GM23338 (cell line): ENCODE measurements at regions not wholly inside any gene's neighbourhood (a gene's known extent, or its start where the extent isn't known, plus 50 kb on each side); places are given as distances from the start of the nearest gene placed in this dataset.

Experiments used
- ATAC-seq: fragments of 200-7000 bp; cut with Tn5 transposase; 3 replicates; pipeline ENCODE4 v1.9.1; 2020
- DNase-seq: peaks from one replicate; pipeline ENCODE4 v3.0.0-alpha.2; 2015; ENCODE audit warnings: low spot score
- H2AFZ ChIP-seq: fragments of 200-600 bp; sonication (generic); 2 replicates; pipeline ENCODE4 v1.8.0; 2016; ENCODE audit warnings: antibody characterized with exemption, mild to moderate bottlenecking, moderate library complexity
- H3F3A ChIP-seq: fragments of 200-600 bp; sonication (generic); replicated peaks from 2 replicates; pipeline ENCODE4 v1.8.0; 2017; ENCODE audit warnings: antibody characterized with exemption, mixed run types, low read depth
- H3K27ac ChIP-seq: fragments of 200-600 bp; sonication (generic); 2 replicates; pipeline ENCODE4 v1.6.1; 2016; ENCODE audit warnings: low read depth
- H3K27me3 ChIP-seq: fragments of 200-600 bp; sonication (generic); 2 replicates; pipeline ENCODE4 v1.8.0; 2016; ENCODE audit warnings: mild to moderate bottlenecking, mixed run types, moderate library complexity; ENCODE audit not compliant: insufficient read depth
- H3K36me3 ChIP-seq: fragments of 200-600 bp; sonication (generic); 2 replicates; pipeline ENCODE4 v1.8.0; 2016; ENCODE audit warnings: mild to moderate bottlenecking; ENCODE audit not compliant: insufficient read depth
- H3K4me1 ChIP-seq: fragments of 200-600 bp; sonication (generic); 2 replicates; pipeline ENCODE4 v1.8.0; 2016; ENCODE audit warnings: mild to moderate bottlenecking, moderate library complexity; ENCODE audit not compliant: insufficient read depth
- H3K4me2 ChIP-seq: fragments of 200-600 bp; sonication (generic); 2 replicates; pipeline ENCODE4 v1.7.1; 2017; ENCODE audit warnings: mixed run types
- H3K4me3 ChIP-seq: fragments of 200-600 bp; sonication (generic); 2 replicates; pipeline ENCODE4 v1.6.1; 2016; ENCODE audit warnings: mixed run types
- H3K79me2 ChIP-seq: fragments of 200-600 bp; sonication (generic); replicated peaks from 2 replicates; pipeline ENCODE4 v1.8.0; 2017; ENCODE audit warnings: mild to moderate bottlenecking; ENCODE audit not compliant: insufficient read depth
- H3K9me2 ChIP-seq: fragments of 200-600 bp; sonication (generic); 2 replicates; pipeline ENCODE4 v1.8.0; 2017; ENCODE audit not compliant: insufficient read depth
- H4K20me1 ChIP-seq: fragments of 200-600 bp; sonication (generic); replicated peaks from 2 replicates; pipeline ENCODE4 v1.8.0; 2017; ENCODE audit warnings: mild to moderate bottlenecking; ENCODE audit not compliant: insufficient read depth
- H3K27ac Mint-ChIP-seq: 2 replicates; pipeline ENCODE4 v1.8.0; 2020; ENCODE audit warnings: inconsistent platforms, mild to moderate bottlenecking, moderate library complexity, mixed read lengths
- H3K27me3 Mint-ChIP-seq: 3 replicates; pipeline ENCODE4 v1.8.0; 2022; ENCODE audit warnings: low read depth, mild to moderate bottlenecking, moderate library complexity, mixed read lengths, inconsistent platforms; ENCODE audit not compliant: insufficient read depth, poor library complexity
- H3K36me3 Mint-ChIP-seq: 3 replicates; pipeline ENCODE4 v1.8.0; 2021; ENCODE audit warnings: low read depth, mild to moderate bottlenecking, inconsistent platforms, moderate library complexity, mixed read lengths
- H3K4me1 Mint-ChIP-seq: 3 replicates; pipeline ENCODE4 v1.8.0; 2020; ENCODE audit warnings: mild to moderate bottlenecking, inconsistent platforms, mixed read lengths
- H3K4me3 Mint-ChIP-seq: 3 replicates; pipeline ENCODE4 v1.8.0; 2021; ENCODE audit warnings: moderate library complexity, mild to moderate bottlenecking, inconsistent platforms, mixed read lengths
- H3K9me3 Mint-ChIP-seq: 3 replicates; pipeline ENCODE4 v1.8.0; 2020; ENCODE audit warnings: moderate library complexity, mild to moderate bottlenecking, inconsistent platforms, mixed read lengths
- CREB1 ChIP-seq: fragments of 250-450 bp; sonication (Bioruptor Pico); IDR thresholded peaks from 2 replicates; pipeline ENCODE4 v1.5.0; 2020; ENCODE audit warnings: low read depth, mild to moderate bottlenecking, moderate library complexity
- EZH2 ChIP-seq: fragments of 200-600 bp; sonication (generic); IDR thresholded peaks from one replicate; pipeline ENCODE4 v1.8.0; 2017; ENCODE audit warnings: antibody characterized with exemption, mild to moderate bottlenecking, low read depth; ENCODE audit not compliant: unreplicated experiment
- EZH2phosphoT487 ChIP-seq: fragments of 200-600 bp; sonication (generic); IDR thresholded peaks from one replicate; pipeline ENCODE4 v1.8.1; 2018; ENCODE audit warnings: antibody characterized with exemption; ENCODE audit not compliant: unreplicated experiment
- JUNB ChIP-seq: IDR thresholded peaks from one replicate; pipeline ENCODE4 v1.6.1; 2016; ENCODE audit warnings: antibody characterized with exemption; ENCODE audit not compliant: unreplicated experiment
- NANOG ChIP-seq: IDR thresholded peaks from 2 replicates; pipeline ENCODE4 v1.6.1; 2016; ENCODE audit warnings: antibody characterized with exemption, borderline replicate concordance
- POLR2AphosphoS5 ChIP-seq: IDR thresholded peaks from 2 replicates; pipeline ENCODE4 v1.6.1; 2016; ENCODE audit warnings: antibody characterized with exemption, low read depth
- STAT1 ChIP-seq: IDR thresholded peaks from one replicate; pipeline ENCODE4 v1.6.1; 2016; ENCODE audit warnings: antibody characterized with exemption; ENCODE audit not compliant: unreplicated experiment
- ZNF114 ChIP-seq: fragments of 250-450 bp; sonication (Bioruptor Pico); IDR thresholded peaks from 2 replicates; pipeline ENCODE4 v1.5.0; 2020; ENCODE audit warnings: mild to moderate bottlenecking, moderate library complexity
- ZNF331 ChIP-seq: fragments of 250-450 bp; sonication (Bioruptor Pico); IDR thresholded peaks from 2 replicates; pipeline ENCODE4 v1.5.0; 2020; ENCODE audit warnings: low read depth, mild to moderate bottlenecking, moderate library complexity
- TF ChIP-seq, protein P1 (sequence below), 2 experiments: fragments of 200-600 bp in 1 of 2; sonication (generic) in 1 of 2; conservative IDR thresholded peaks; 2 replicates each; pipeline versions ENCODE4 v1.5.1 to v1.6.1; 2016 to 2017; ENCODE audit warnings: antibody characterized with exemption in 2 of 2, low read depth in 2 of 2, mild to moderate bottlenecking in 2 of 2, moderate library complexity in 1 of 2
- TF ChIP-seq, protein P2 (sequence below): IDR thresholded peaks from 2 replicates; pipeline ENCODE4 v1.6.1; 2016; ENCODE audit warnings: antibody characterized with exemption
- TF ChIP-seq, protein P3 (sequence below): IDR thresholded peaks from one replicate; pipeline ENCODE4 v1.6.1; 2018; ENCODE audit warnings: antibody characterized with exemption; ENCODE audit not compliant: unreplicated experiment

- no peaks in the 10 kb centered on the region for H3K27me3 ChIP-seq
- ATAC-seq (no peak), DNase-seq (no peak)
- H3K9me2 ChIP-seq, result no peaks in the 10 kb centered on the region
- Mint-ChIP-seq H3K4me1 (peaks cover 12% of the 10 kb centered on the region), H3K27ac (no peak overlapping the region), H3K4me3 (no peak overlapping the region), H3K27me3 (no peaks in the 10 kb centered on the region), H3K9me3 (no peaks in the 10 kb centered on the region), H3K36me3 (no peaks in the 10 kb centered on the region)
- H3F3A ChIP-seq, result no peaks in the 10 kb centered on the region
- no peak for TF ChIP-seq POLR2AphosphoS5
- no peak overlapping the region for H2AFZ ChIP-seq
- no peak overlapping the region for H3K27ac ChIP-seq
- no peak overlapping the region for H3K4me3 ChIP-seq
- no peaks in the 10 kb centered on the region for H3K79me2 ChIP-seq
- H4K20me1 ChIP-seq, result no peaks in the 10 kb centered on the region
- H3K4me1 ChIP-seq, result peaks cover 17% of the 10 kb centered on the region
- H3K36me3 ChIP-seq, result no peaks in the 10 kb centered on the region
- no peak overlapping the region for H3K4me2 ChIP-seq
These were observed 438.9 kb downstream of the SATB2 start for GRCh38 chr2:199018826-199019225.

DNA sequence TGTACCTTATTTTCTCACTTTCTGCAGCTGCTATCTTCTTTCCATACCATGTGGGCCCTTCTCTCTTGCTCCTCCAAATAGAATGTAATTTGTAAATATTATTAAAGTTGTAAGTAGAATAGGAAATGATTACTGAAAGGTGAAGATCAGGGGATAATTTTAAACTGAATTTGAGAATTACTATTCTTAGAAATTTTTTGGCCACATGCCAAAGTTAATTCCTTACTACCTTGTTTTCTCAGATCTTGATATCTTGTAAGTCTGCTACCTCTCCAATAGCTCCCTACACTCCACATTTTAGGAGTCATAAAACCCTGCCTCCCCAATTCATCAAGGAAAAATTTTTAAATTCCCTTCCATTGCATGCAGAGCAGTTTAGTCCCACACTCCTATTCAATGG, 442.7 kb downstream of the SATB2 start:
- Histone ChIP-seq H3K9me2 (peaks cover 9% of the 10 kb centered on the region; the same call in 1 of the 2 replicates), H3K36me3 (no peaks in the 10 kb centered on the region), H3F3A (no peaks in the 10 kb centered on the region), H4K20me1 (no peaks in the 10 kb centered on the region), H3K27me3 (no peaks in the 10 kb centered on the region), H3K4me2 (no peak overlapping the region), H2AFZ (no peak overlapping the region), H3K4me1 (peaks cover 5% of the 10 kb centered on the region; the same call in 1 of the 2 replicates), H3K79me2 (no peaks in the 10 kb centered on the region), H3K27ac (no peak overlapping the region), H3K4me3 (no peak overlapping the region)
- TF ChIP-seq NANOG, result no peak
- no peak for TF ChIP-seq ZNF331 (CRISPR knock-in tag)
- TF ChIP-seq, protein P1, sequence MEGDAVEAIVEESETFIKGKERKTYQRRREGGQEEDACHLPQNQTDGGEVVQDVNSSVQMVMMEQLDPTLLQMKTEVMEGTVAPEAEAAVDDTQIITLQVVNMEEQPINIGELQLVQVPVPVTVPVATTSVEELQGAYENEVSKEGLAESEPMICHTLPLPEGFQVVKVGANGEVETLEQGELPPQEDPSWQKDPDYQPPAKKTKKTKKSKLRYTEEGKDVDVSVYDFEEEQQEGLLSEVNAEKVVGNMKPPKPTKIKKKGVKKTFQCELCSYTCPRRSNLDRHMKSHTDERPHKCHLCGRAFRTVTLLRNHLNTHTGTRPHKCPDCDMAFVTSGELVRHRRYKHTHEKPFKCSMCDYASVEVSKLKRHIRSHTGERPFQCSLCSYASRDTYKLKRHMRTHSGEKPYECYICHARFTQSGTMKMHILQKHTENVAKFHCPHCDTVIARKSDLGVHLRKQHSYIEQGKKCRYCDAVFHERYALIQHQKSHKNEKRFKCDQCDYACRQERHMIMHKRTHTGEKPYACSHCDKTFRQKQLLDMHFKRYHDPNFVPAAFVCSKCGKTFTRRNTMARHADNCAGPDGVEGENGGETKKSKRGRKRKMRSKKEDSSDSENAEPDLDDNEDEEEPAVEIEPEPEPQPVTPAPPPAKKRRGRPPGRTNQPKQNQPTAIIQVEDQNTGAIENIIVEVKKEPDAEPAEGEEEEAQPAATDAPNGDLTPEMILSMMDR (conservative IDR thresholded peaks at IDR 0.05; ENCODE audit: low read depth in 2 of 2), result no peak
- no peak for TF ChIP-seq ZNF114 (CRISPR knock-in tag)
- no peak for TF ChIP-seq EZH2
- no peak for TF ChIP-seq POLR2AphosphoS5
- TF ChIP-seq, protein P2, sequence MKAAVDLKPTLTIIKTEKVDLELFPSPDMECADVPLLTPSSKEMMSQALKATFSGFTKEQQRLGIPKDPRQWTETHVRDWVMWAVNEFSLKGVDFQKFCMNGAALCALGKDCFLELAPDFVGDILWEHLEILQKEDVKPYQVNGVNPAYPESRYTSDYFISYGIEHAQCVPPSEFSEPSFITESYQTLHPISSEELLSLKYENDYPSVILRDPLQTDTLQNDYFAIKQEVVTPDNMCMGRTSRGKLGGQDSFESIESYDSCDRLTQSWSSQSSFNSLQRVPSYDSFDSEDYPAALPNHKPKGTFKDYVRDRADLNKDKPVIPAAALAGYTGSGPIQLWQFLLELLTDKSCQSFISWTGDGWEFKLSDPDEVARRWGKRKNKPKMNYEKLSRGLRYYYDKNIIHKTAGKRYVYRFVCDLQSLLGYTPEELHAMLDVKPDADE, result no peak
- TF ChIP-seq JUNB, result no peak
- Mint-ChIP-seq H3K9me3 (no peaks in the 10 kb centered on the region), H3K36me3 (no peaks in the 10 kb centered on the region), H3K4me1 (peaks cover 2% of the 10 kb centered on the region; the same call in 1 of the 3 replicates), H3K27me3 (no peaks in the 10 kb centered on the region), H3K27ac (no peak overlapping the region), H3K4me3 (no peak overlapping the region)
- ATAC-seq (no peak), DNase-seq (no peak)

- Histone ChIP-seq H4K20me1 (no peaks in the 10 kb centered on the region), H3K4me2 (no peak overlapping the region), H3K36me3 (no peaks in the 10 kb centered on the region), H3K27me3 (no peaks in the 10 kb centered on the region), H3K4me3 (no peak overlapping the region), H3F3A (no peaks in the 10 kb centered on the region), H3K27ac (no peak overlapping the region), H3K4me1 (no peaks in the 10 kb centered on the region), H2AFZ (no peak overlapping the region), H3K9me2 (peaks cover 9% of the 10 kb centered on the region; the same call in 1 of the 2 replicates), H3K79me2 (no peaks in the 10 kb centered on the region)
- no peak for DNase-seq
- Mint-ChIP-seq H3K27ac (no peak overlapping the region), H3K27me3 (no peaks in the 10 kb centered on the region), H3K9me3 (peaks cover 4% of the 10 kb centered on the region; the same call in 2 of the 3 replicates), H3K4me1 (no peaks in the 10 kb centered on the region; the same call in 2 of the 3 replicates), H3K4me3 (no peak overlapping the region), H3K36me3 (no peaks in the 10 kb centered on the region)
- ATAC-seq, result no peak
- TF ChIP-seq JUNB (no peak), POLR2AphosphoS5 (no peak), STAT1 (no peak), EZH2phosphoT487 (no peak), ZNF114 (CRISPR knock-in tag) (no peak), ZNF331 (CRISPR knock-in tag) (no peak), CREB1 (no peak), EZH2 (no peak)
- TF ChIP-seq, protein P3, sequence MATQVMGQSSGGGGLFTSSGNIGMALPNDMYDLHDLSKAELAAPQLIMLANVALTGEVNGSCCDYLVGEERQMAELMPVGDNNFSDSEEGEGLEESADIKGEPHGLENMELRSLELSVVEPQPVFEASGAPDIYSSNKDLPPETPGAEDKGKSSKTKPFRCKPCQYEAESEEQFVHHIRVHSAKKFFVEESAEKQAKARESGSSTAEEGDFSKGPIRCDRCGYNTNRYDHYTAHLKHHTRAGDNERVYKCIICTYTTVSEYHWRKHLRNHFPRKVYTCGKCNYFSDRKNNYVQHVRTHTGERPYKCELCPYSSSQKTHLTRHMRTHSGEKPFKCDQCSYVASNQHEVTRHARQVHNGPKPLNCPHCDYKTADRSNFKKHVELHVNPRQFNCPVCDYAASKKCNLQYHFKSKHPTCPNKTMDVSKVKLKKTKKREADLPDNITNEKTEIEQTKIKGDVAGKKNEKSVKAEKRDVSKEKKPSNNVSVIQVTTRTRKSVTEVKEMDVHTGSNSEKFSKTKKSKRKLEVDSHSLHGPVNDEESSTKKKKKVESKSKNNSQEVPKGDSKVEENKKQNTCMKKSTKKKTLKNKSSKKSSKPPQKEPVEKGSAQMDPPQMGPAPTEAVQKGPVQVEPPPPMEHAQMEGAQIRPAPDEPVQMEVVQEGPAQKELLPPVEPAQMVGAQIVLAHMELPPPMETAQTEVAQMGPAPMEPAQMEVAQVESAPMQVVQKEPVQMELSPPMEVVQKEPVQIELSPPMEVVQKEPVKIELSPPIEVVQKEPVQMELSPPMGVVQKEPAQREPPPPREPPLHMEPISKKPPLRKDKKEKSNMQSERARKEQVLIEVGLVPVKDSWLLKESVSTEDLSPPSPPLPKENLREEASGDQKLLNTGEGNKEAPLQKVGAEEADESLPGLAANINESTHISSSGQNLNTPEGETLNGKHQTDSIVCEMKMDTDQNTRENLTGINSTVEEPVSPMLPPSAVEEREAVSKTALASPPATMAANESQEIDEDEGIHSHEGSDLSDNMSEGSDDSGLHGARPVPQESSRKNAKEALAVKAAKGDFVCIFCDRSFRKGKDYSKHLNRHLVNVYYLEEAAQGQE, result no peak
- TF ChIP-seq, protein P2, result no peak
These were observed 443.5 kb downstream of the SATB2 start for GRCh38 chr2:199014226-199014625.
